EH (cell line): ENCODE measurements at regions not wholly inside any gene's neighbourhood (a gene's known extent, or its start where the extent isn't known, plus 50 kb on each side); places are given as distances from the start of the nearest gene placed in this dataset.
A peak's percentile ranks its signal among the peaks of the same experiment; 100 is the strongest.

Experiments
- DNase-seq: peaks from one replicate; pipeline ENCODE4 v3.0.0-alpha.2; 2015; ENCODE audit warnings: low read depth

DNA sequence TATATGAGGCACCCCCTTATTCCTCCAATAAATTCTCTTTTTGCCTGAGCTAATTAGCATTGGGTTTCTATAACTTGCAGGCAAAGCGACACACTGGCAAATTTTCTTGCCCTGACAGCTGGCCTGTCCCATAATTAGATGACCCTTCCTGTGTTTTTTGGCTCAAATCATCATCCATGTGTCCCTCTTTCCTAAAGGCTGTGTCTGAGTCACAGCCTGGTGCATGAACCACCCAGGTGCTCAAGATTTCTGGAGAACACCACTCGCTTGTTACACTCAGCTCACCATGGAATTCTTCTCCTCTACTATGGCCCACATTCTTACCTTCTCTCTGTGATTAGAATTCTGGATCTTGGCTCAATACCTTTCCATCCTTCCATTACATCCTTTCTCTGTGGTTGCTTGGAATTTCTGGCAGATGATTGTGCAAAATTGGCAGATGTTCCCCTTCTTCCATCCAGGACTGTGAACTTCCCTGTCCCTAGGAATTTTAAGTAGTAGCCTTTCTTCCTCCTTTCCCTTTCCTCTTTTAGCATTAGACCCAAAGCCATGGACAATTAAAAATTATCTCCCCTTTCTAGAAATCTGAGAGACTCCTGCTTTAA lies 116.0 kb upstream of the ANKRD1 start:
- peak; percentile 37 for DNase-seq

DNA sequence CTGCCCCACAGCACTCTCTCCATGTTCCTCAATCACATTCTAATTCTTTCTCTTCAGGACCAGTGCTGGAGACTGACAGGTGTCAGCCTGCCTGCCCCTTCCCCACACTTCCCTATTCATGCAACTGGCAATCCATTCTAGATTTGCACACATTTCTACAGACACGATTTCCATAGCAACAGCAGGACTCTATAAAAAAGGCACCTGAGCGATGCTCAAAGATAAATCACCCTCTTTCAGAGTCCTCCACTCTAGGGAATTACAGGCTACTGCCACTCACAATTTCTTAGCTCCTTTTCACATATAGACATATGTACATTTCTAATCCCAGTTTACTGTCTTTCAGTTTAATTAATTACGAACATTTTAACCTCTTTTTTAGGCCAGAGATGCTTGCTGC lies 118.1 kb upstream of the ANKRD1 start:
- no peak for DNase-seq

DNA sequence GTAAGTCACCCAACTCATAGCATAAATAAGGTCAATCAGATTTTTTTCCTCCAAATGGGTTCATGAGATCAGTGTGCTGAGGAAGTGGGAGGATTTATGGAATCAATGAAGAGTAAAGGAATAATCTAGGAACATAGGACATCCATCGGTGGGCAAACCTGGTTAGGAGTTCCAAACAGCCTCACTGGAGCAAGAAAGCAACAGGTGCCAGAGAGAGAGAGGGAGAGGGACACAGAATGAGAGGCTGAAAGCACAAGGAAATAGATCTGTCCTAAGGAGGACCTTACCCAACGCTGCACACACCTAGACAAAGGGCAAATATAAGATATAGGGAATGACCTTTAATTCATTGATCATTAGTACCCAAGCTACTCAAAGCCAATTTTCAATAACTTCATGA lies 119.5 kb upstream of the ANKRD1 start:
- no peak for DNase-seq

DNA sequence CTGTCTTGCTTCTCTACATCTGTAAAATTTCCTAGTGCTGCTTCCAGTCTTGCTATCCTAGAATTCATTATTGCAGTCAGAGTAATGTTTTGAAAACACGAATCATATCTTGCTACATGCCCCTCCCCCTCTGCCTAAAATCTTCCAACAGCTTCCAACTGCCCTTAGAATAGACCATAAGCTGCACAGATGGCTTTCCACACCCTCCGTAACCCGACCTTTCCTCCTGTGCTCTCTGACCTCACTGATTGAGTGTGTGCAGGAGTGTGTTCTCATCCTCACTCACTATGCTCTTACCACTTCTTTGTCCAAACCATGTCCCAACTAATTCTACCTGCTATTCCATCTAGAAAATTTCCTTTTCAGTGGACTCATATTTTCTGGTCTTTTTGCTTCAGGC lies 121.2 kb upstream of the ANKRD1 start:
- no peak for DNase-seq

DNA sequence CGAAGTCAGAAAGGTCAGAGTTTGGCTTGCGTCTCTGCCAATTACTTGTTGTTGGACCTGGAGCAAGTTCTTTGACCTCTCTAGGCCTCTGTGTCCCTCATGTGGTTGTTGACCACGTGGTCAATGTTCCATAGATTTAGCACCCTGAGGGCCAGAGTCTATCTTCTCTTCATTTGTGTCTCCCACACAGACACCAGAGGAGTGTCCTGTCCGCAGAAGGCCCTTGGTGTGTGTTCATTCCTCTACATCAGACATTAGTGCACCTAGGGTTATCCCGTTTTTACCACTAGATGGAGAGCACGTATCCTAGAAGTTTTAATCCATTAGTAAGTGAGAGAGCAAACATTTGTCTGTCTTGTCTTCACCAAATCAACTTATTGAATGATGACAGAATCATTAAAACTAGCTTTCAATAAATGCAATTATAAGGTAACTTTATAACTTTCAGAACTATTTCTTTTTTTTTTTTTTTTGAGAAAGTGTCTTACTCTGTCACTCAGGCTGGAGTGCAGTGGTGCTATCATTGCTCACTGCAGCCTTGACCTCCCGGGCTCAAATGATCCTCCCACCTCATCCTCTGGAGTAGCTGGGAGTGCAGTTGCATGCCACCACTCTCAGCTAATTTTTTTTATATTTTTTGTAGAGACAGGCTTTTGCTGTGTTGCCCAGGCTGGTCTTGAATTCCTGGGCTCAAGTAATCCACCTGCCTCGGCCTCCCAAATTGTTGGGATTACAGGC lies 122.5 kb upstream of the ANKRD1 start:
- peak; percentile 40 for DNase-seq

DNA sequence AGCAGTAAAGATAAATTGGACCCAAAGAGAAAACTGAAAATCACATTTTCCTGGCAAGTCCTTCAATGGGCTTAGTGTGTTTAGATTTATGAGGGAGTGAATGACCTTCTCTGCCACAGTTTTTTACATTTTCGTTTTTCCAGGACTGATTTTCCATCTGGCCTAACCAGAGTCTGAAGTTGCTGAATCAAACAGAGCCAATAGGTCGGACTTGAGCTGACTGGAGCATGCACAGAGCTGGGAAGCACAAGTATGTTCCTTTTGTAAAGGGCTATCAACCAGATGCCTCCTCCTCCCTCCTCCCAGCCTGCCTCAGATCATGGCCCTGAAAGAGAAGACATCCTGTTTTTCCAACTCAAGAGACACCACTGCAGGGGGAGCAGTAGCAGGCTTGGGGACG lies 126.0 kb upstream of the ANKRD1 start:
- no peak for DNase-seq

DNA sequence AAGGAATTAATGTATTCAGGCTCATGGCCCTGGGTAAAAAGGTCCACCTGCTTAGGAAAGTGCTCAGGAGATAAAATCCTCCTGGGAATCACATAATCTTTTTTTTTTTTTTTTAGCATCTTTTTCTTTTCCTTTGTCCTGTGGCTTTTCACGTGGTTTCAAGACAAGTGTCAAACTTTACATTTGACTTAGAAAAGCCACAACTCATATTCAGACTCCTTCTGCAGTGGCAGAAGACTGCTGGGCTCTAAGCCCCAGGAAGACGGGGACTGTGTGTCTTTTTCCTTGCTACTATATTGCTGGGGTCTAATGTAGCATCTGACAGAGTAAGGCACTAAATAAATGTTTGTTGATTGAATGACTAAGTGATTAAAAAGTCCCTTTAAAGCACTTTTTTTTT lies 127.5 kb upstream of the ANKRD1 start:
- no peak for DNase-seq

DNA sequence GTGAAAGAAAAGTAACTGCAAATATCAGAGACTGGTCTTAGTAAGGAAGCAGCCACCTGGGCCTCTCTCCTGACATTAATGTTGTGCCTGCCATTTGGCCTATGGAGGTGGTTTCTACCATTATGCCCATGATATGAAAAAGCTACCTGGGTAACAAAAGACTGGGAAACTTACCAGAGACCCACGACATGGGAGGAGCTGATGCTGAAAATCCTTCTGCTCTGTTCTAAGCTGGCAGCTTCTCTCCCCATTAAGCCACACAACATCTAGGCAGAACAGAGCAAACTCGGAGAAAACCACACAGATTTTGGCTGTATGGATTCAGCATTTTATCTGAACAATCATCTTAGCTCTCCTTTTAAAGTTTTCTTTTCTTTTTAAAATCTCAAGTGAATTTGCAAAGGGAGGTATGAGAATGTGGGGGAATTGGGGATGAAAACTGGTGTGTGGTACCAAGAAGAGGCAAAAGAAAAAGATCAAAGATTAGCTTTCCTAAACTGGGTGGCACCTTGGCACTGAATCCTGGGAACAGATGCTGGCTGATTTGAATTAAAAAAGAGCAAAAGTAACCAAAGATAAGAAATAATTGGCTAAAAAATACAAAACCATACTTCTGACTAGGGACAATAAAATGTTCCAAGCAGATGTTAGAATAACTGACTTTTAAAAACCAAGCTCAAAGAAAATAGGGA lies 128.6 kb upstream of the ANKRD1 start:
- no peak for DNase-seq

DNA sequence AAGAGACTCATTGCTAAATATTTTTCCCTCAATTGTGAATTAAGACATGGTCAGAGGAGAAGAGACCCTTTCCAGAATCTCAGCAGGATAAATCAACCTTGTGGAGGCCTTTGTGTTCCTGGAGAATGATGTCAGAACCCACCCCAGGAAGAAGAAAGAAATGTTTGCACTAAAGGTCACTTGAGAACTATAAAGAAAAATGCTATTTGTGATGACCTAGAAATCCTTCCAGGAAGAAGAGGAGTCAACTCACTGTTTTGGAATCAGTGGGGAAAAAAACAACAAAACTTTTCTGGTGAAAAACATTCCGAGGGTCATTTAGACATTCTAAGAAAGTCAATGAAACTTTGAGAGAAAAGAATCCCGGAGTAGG lies 129.1 kb upstream of the ANKRD1 start:
- peak; percentile 31 for DNase-seq

DNA sequence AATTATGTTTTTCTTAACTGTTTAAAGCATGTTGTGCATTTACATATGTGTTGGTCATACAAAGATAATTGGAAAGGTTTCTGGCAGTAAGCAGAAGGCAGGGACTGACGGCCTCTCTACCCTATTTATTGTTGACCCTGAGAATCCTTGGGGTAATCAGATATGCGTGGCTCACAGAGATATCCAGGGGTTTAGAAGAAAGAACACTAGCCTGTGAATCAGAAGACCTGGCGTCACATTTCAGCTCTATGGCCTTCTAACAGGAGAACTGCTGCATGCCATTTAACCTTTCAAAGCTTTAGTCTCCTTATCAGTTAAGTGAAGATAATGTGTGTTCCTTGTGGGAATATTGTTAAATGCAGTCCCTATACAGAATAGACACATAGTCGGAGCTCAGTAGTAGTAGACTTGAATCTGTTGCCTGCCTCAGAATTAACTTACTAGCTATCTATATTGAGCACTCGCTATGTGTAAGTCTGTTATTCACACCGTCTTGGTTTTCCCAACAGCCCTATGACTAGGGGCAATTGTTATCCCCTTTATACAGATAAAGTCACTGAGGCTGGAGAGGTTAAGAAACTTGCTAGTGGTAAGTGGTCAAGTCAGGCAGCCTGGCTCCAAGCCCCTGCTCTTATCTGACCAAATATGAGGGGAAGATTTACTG lies 129.6 kb upstream of the ANKRD1 start:
- no peak for DNase-seq

DNA sequence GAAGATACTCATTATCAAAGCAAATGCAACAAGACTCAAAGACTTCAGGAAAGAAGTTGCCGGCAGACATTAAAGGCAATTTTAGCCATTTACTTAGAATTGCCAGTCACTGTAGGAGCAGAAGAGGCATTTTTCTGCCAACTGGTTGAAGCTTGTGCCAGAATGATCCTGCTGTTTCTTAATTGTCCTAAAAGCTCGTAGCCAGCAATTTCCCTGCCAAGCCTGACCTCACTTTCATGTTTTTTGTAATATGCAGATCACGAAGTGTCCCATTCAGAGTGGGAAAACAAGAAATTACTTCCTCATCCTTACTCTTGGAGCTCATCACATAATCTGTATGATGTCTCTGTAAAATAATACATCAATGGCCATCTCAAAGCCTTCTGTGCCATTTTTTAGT lies 130.9 kb upstream of the ANKRD1 start:
- DNase-seq, result no peak

DNA sequence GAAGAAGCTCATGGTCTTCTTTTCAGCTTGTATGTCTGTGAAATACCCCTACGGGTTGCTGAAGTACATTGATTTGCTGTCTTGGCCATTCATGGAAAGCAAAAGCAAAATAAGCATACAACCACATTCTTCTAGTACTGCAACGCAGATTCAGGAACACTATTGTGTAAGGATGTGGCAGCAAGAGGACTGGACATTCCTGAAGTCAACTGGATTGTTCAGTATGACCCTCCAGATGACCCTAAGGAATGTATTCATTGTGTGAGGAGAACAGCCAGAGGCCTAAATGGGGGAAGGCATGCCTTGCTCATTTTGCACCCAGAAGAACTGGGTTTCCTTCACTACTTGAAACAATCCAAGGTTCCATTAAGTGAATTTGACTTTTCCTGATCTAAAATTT lies 133.4 kb upstream of the ANKRD1 start:
- DNase-seq, result peak; percentile 55

DNA sequence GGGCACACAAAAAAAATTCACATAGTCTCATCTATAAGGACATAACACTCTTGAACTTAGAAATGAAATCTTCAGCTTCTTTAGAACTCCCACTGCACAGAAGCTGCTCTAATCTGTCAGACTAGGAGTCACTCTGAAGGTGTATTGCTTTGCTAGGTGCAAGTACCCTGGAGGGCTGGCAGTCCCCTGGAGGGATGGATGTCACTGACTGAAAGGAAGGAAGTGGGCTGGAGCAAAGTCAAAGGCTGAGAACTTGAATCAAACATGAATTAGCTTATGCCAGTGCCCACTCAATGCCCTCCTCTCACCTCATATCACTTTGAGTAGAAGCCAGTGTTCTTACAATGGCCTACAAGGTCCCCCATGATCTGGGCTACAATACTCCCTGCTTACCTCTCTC lies 140.3 kb upstream of the ANKRD1 start:
- no peak for DNase-seq

DNA sequence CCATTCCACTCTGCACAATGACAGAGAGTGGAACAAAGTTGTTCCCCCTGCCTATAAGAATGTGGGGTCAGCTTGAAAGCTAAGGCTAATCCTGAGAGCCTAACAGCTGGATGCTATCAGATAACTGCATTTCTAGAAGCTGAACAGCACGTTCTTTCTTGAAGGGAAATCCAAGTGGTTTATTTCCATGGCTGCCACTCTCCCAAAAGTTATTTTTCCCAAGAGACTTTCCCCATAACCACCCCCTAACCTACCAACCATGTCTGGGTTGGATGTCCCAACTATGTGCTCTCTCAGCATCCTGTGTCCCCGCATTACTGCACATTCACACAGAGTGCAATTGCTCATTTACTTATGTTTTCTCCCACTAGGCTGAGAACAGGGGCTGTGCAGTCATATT lies 140.7 kb upstream of the ANKRD1 start:
- DNase-seq, result no peak

DNA sequence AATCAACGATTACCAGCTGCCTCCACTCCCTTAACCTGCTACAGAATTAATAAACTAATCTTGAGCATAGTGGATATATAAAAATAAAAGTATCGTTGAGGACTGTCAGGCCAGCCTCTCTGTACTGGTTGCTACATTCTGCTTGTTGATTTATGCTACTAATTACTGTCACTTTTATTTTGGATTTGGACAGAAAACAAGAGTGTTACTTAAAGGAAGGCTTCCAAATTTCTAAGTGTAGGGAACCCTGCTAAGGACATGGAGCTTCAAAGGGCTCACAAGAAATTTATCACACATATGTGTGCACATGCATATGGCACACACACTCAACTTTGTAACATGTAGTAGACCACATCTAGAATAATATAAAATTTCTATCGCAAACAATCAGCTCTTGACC lies 141.2 kb upstream of the ANKRD1 start:
- no peak for DNase-seq

DNA sequence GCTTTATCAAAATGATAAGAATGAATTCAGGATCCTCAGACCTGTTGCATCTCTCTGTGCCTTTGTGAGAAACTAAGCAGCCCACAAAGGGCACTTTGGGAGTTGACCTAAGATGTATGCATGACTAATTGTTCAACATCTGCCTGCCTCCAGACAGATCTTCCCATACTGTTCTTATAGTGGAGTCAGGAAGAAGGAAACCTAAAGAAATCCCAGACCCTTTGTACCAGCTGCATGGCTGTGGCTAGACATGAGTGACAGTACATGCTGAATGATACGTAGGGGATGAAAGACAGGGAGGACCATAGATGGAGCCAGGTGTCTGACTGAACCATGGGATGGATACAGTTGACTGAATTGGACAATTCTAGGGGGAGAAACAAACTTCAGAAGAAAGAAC lies 148.7 kb upstream of the PCGF5 start:
- DNase-seq, result no peak

DNA sequence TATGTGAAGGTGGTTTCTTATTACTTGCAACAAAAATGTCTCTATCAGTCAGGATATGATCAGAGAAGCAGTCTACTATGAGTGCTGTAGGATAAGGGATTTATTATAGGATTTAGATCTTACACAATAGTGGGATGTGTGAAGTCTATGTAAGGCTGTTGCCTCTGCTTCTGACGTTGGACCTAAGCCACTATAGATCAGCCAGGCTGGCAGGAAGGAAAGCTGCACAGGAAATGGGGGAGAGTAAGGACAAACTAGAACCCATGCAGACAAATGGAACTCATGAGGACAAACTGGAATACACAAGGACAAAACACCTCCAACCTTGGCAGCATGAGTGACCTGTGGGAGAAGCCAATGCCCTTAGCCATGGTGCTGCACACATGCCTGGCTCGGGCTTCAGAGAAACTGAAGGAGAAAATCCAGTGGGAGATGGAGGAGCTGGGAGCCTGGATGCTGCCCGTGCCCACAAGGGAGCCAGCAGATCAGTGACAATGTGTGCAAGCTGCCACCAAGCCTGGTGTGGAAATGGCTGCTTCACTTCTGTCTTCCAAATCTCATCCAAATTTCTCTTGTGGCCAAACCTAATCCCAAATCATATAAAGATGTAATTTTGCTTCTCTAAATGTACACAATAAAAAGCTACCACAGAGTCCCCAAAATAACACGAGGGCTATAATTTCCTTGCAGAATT lies 147.0 kb upstream of the PCGF5 start:
- no peak for DNase-seq

DNA sequence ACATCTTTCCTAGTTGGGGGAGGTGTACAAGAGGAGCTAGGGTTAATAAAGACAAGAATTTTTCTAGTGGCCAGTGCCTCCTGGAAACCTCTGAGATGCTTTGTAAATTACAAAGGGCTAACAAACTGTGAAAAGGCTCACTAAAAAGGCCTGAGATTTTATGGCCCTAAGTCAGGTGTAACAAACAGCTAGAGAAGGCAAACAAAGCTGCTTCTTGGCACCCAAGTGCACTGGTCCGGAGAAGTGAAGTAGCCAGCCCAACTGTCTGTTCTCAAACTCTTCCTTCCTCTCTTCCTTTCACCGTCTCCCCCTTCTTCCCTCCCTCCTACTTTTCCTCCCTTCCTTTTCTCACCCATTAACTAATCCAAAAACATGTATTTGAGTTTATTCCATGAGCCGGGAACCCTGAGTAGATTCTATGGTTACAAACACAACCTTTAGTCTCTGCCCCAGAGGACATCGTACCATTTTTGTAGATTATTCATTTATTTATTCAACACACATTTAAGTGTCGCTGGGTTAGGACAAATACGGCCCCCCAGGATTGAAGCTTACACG lies 143.4 kb upstream of the PCGF5 start:
- no peak for DNase-seq

DNA sequence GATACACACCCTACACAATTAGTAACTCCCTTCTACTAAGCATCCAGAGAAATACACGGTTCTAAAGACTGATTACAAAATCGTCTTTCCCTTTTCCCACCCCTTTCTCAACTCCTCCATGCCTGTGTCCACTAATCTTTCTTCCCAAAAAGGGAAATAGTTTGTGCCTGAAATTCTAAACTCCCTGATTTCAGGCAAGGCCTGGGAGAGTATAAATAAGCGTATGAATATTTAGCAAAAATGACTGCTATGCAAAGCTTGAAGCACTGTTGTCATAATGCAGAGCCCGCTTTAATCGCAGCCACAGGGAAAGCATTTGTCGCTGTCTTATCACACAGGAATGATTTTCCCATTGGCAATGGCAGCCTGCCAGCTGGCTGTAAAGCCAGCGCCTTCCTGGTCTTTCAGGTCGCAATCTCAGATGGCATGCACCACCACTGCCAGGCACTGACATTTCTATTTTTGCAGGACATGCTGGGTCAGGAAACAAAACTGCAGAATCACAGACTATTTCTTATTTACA lies 142.9 kb upstream of the PCGF5 start:
- peak; percentile 60 for DNase-seq

DNA sequence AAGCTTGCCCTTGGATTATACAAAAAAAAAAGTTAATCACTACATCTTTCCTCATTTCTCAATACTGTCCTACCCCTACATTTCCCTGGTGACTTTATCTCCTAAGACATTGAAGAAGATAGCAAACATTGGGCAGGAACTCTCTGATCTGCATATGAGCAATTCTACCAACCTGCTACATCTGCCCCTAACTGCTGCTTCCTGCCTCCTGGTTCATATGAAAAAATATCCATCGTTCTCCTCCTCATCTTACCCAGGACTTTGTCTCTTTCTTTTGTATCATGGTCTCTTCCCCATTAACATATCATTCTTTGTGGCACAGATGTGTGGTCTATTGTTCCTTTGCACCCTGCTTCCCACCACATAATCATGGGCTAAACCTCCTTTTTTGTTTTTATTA lies 139.7 kb upstream of the PCGF5 start:
- DNase-seq, result no peak

DNA sequence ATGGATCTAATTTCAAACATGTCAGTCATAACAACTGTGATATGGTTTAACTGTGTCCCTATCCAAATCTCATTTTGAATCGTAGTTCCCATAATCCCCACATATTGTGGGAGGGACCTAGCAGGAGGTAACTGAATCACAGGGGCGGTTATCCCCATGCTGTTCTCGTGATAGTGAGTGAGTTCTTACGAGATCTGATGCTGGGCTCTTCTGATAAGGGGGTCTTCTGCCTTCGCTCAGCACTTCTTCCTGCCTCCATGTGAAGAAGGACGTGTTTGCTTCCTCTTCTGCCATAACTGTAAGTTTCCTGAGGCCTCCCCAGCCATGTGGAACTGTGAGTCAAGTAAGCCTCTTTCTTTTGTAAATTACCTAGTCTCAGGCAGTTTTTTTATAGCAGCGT lies 138.0 kb upstream of the PCGF5 start:
- no peak for DNase-seq
